NCI-H146 treated with DMSO at 0.1 percent for 48 hours (cell line): ENCODE measurements at regions not wholly inside any gene's neighbourhood (a gene's known extent, or its start where the extent isn't known, plus 50 kb on each side); places are given as distances from the start of the nearest gene placed in this dataset.

Experiments used
- DNase-seq: peaks from one replicate; lab custom pipeline; 2025; ENCODE audit not compliant: unreplicated experiment; lab: John Stamatoyannopoulos, UW

GRCh38 chr14:98114946-98115345, 1157.1 kb downstream of the BCL11B start:
- no peak for DNase-seq

GRCh38 chr14:98118749-98119148, 1153.2 kb downstream of the BCL11B start:
- DNase-seq = no peak

DNA sequence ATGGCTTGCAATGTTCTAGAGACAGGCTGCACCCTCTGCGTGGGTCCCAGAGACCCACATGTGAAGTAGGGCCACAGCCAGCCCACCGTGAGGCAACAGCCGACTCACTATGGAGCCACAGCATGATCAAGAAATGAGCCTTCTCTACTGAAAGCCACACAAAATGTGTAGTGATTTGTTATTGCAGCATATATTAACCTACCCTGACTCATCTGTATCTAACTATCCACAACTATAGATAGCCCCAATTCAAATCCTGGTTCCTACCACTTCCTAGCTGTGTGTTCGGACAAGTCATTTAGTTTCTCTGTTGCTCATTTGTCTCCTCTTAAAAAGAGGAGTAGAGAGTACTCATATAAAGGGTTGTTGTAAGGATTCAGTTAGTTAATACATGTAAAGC, 1152.3 kb downstream of the BCL11B start:
- no peak for DNase-seq

- no peak for DNase-seq
Measured at GRCh38 chr14:98120831-98121464, 1151.0 kb downstream of the BCL11B start.

GRCh38 chr14:98122527-98122926, 1149.5 kb downstream of the BCL11B start:
- DNase-seq = no peak

DNA sequence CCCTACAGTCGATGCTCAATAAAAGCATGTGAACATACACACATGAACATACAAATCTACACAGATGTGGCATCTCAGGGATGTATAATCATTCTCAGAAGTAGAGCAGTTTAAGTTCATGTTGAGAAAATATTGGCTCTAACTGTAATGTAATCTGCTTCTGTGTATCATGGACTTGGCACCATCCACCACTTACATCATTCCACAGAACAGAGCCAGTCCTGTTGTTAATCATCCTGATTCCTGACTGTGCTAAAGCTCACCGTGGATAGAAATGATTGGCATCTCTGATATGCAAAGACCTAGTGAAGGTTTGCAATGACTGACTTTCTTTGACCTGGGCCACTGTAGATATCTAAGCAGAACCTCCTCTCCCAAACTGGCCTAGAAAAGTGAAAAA, 1141.3 kb downstream of the BCL11B start:
- DNase-seq = no peak

DNA sequence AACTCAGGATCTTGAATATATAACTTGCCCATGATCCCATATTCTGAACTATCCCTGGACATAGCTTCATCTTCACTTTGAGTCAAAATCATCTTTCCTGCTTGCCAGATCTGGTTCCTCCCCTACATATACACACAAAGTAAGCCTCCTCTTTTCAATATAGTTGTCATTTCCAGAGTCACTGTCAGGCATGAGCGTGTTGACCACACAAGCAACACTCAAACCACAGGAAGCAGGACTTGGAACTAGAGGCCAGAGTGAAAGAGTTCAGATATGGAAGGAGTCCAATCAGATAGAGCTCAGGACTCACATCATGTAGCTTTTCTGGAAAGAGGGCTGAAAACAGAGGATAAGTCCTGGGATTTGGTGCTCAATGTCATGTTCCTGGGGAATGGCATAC, 1140.6 kb downstream of the BCL11B start:
- no peak for DNase-seq

DNA sequence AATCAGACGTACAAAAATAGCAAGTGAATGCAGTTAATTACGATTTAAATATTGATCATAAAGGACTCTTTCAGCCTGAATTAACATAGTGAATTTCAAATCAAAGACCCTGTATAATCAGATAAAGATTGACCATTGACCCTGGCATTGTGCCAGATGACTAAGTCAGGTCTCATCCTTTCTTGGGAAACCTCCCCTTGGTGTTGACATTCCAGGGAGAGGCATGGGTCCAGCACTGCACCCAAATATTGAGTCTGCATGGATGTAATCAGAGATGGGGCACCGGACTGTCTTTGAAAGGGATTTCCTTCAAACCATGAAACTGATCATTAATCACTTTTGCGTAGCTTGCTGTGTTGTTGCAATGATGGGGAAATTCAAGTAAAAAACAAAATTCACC, 1138.2 kb downstream of the BCL11B start:
- no peak for DNase-seq

GRCh38 chr14:98136012-98136789, 1135.8 kb downstream of the BCL11B start:
- DNase-seq = no peak

DNA sequence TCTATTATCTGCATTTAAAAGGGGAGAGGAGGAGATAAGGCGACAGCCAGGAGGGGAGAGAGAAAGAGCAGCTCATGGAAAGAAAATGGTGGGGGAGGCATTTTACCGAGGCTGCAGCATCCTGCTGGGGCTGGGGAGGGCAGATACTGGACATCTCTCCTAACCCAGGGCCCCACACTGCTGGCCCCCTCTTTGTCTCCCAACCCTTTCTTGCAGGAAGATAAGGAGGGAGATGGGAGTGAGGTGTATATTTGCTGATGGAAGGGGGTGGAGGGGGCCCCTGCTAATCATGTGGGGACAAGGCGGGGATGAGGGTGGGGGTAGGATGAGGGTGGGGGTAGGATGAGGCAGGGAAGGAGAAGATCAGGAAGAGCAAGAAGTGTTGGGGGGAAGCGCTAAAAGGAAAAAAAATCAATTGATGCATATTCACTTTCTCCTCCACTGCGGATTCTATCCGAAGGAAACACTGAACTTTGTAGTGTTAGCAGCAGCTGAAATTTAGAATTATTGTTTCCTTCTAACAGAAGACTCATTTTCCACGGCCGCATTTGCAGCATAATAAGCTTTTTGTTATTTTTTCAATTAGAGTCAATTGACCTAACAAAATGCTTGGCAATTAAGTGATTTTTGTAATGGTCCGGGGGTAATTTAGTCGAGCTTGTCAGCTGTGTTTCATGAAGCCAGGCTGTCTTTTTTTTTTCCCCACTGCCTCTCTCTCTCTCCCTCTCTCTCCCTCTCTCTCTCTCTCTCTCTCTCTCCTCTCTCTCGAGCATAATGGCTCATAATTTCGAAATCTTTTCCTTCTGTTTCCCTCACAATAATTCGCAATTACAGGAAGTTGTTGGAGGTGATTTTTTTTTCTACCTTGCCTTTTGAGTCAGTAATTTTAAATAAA, 1134.6 kb downstream of the BCL11B start:
- DNase-seq = no peak

DNA sequence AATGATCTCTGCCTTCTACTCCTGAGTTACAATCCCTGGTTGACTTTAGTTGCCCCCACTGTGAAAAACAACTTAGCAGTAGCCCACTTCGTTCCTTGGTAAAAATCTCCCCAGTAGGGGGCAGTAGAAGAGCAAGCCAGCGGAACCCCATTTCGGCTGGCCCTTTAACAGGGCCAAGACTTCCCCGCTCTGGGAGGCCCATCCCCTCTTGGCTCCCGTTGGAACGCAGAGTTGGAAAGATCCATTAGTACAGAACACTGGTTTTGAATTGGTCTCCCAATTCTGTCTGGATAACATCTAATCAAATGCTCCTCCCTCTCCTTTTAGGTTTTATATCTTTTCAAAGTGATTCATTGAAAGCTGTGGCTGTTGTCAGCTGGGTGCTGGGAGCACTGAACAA, 1133.3 kb downstream of the BCL11B start:
- no peak for DNase-seq

DNA sequence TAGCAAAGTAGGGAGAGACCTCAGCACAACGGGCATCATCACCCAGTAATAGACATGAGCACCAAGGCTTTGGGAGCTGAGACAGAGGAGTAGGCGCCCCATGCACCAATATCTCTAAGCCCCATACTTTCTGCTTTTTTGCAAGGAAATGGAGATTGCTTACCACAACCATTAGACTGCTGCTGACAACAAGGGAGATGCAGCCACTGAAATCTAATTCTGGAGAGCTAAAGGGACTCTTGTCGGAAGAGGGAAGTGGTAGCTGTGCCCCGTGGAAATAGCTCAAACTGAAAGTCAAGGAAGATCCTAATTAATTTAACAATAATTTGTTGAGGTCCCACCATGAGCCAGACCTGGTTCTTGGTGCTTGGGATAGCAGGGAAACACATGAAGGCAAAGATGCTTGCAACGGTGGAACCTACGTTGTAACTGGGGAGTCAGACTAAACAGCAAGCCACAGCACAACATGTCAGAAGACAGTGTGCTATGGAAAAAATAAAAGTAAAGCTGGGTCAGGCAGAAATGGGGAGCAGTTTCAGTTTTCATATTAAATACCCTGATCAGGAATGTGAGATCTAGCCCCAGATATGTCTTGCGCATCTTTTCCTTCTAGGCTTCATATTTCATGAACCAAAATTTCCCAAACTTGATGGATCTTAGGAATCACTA, 1131.0 kb downstream of the BCL11B start:
- no peak for DNase-seq

DNA sequence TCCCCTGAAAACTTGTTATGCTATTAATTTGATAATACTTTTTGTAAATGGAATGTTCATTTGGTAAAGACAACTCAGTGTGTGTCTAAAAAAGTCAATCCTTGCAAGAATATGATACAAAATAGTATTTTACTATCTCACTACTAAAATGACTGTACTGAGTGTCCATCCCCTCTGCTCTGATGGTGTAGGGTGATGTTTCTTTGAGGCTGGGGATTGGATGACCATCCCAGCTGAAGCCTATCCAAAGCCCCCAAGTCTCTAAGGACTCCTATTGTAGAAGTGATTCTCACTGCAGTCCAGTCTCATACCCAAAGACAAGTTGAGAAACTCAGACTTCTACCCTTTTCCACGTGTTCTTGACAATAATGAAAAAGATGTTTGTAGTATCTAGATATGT, 1128.4 kb downstream of the BCL11B start:
- no peak for DNase-seq

DNA sequence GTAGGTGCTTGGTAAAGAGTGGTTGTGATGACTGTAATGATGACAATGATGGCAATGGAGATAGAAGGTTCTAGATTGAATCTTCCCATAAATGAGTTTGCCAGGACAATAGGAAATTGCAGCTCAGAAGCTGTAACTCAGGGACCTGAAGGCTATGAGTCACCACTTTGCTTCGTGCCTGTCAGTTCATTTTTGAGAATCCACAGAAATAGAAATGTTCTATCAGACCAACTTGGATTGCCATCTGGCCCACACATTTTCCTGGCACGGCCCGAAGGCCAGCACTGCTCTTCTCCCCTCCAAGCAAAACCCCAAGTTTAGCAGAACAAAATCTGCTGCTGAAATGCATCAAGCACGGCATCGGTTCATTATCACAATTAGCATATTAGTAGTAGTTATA, 1127.0 kb downstream of the BCL11B start:
- no peak for DNase-seq

DNA sequence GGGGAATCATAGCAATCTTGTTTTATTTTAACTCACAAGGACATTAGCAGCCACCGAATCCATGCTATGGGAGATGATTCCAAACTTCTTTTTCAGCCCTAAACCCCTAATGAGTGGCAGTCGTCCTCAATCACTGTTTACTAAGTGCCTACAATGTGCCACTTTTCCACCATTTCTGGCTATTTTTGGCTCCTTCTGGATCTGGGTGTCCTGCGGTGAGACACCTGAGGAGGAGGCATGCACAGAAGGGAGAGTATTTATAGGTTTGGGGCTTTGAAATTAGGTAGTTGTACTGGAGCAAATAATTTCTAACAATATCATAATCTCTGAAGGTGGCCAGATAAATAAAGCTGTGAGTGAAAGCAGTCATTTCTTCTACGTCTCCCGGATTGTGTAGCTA, 1125.6 kb downstream of the BCL11B start:
- no peak for DNase-seq

DNA sequence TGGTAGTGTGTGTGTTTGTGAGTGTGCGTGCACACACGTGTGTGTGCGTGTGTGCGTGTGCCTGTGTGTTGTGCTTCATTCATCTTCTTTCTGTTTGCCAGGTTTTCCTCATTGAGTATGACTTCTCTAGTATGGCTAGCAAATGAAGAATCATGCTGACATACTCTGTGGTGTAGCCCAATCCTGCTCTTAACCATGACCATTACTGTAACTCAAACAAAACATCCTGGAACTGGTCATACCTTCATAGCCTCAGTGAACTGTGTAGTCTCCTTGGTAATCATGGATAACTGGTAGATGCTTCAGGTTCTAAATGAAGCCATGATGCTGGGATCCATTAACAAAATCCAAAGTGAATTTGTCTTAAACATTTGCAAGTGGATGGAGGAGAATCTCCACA, 1117.7 kb downstream of the BCL11B start:
- DNase-seq = no peak

DNA sequence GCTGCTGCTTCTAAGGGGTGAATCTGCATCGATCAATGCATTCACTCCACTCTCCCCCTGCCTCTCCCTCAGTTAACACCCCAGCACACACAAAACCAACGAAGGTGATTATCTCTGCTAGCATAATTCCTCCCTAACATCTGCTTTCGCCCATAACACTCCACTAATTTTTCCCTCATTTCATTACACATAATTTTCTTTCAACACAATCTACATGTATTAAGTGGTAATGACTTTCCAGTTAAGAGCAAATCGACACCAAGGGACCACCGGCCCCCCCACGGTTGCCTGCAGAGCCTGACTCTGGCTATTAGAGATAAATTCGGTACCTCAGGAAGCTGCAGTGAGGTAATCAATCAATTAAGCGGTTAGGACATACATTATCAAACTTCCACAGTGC, 1115.6 kb downstream of the BCL11B start:
- no peak for DNase-seq

- DNase-seq = no peak
Measured at GRCh38 chr14:98160901-98161300, 1111.1 kb downstream of the BCL11B start.

- DNase-seq = no peak
Measured at GRCh38 chr14:98161356-98161755, 1110.6 kb downstream of the BCL11B start.

DNA sequence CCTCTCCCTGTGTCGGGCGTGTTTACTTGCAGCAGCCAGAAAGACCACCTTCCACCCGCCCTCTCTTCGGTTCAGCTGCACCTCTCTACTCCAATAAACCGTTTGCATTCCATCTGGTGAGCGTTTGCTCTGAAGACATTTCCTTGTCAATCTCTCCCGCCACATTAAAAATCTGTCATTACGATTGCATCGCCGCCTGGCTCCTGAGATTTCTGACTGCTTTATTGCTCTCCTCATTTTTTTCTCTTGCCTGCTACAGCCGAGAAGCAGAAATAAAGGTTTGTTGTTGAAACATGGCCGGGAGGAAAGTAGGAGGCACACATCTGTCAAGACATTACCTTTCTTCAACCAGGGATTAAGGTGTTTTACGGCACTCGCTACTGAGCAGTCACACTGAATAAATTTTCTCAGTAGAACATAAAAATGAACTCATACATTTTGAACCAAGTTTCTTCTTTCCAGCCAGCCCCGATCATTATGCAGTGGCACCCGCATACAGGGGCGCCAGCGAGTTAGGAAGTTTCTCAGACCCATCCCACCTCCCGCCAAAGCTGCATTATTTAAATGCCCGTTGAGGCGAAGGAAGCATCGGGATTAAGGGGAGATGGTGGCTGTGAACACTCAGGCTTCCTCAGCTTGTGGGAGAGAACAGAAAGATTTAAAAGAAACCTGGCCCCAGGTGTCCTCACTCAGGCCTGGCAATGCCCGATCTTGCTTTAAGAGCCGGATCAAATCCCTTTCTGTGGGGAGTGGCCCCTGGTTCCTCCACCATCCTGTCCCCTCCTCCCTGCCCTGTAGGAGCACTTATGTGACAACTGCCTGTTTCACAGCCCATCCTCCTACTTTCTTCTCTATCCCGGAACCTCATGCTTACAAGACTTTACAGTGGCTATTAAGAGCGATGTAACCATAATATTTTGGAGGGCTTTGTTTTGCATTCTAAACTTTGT, 1108.9 kb downstream of the BCL11B start:
- no peak for DNase-seq
